ENCODE measurements at regions not wholly inside any gene's neighbourhood (a gene's known extent, or its start where the extent isn't known, plus 50 kb on each side); places are given as distances from the start of the nearest gene placed in this dataset.
"Not testable (repeated sequence)": the region's sequence is repeated elsewhere in the genome, so short reads cannot be mapped to it uniquely, and the experiment has no call there.

DNA sequence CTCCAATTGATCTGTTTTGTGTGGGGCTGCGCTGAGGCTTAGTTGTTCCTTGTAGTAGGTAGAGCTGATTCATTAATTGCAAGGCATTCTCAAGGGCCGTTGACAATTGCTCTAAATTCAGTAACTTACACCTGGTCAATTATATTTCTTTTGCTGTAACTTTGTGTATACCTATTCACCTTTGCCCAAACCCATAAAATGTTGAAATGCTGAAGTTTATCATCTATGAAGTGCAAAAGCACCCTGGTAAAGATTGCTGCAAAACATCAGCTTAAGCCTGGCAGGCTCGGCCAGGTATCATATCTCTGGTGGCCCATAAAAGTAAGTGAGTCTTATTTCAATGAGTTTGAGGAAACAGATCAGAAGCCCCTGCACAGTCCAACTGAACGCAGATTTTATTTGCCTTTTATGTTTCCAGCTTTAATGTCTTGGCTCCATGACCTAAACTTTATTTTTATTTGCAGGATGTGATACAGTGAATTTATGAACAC is 203.6 kb upstream of the SLCO3A1 start:
- intact Hi-C loops (cut with DNase I): no loop called here
- Histone ChIP-seq H3K9me3 (no peaks in the 10 kb centered on the region), H3K27ac (no peak overlapping the region), H3K4me1 (no peaks in the 10 kb centered on the region), H3K4me3 (no peak overlapping the region), H3K27me3 (no peaks in the 10 kb centered on the region), H3K36me3 (no peaks in the 10 kb centered on the region)
- TF ChIP-seq, protein P1, sequence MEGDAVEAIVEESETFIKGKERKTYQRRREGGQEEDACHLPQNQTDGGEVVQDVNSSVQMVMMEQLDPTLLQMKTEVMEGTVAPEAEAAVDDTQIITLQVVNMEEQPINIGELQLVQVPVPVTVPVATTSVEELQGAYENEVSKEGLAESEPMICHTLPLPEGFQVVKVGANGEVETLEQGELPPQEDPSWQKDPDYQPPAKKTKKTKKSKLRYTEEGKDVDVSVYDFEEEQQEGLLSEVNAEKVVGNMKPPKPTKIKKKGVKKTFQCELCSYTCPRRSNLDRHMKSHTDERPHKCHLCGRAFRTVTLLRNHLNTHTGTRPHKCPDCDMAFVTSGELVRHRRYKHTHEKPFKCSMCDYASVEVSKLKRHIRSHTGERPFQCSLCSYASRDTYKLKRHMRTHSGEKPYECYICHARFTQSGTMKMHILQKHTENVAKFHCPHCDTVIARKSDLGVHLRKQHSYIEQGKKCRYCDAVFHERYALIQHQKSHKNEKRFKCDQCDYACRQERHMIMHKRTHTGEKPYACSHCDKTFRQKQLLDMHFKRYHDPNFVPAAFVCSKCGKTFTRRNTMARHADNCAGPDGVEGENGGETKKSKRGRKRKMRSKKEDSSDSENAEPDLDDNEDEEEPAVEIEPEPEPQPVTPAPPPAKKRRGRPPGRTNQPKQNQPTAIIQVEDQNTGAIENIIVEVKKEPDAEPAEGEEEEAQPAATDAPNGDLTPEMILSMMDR (IDR thresholded peaks at IDR 0.05): no peak
- DNase-seq (no peak), ATAC-seq (no peak)

DNA sequence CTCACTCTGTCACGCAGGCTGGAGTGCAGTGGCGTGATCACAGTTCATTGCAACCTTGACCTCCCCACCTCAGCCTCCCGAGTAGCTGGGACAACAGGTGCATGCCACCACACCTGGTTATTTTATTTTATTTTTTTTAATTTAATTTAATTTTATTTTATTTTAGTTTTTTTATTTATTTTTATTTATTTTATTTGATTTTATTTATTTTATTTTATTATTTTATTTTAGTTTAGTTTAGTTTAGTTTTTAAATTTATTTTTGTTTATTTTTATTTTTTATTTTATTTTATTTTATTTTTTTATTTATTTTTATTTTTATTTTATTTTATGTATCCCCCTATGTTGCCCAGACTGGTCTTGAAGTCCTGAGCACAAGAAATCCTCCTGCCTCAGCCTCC is 202.3 kb upstream of the SLCO3A1 start:
- Histone ChIP-seq H3K9me3 (no peaks in the 10 kb centered on the region), H3K27ac (no peak overlapping the region), H3K4me3 (no peak overlapping the region), H3K27me3 (peaks cover 0 to 10% of the 10 kb centered on the region in 2 donors), H3K36me3 (no peaks in the 10 kb centered on the region), H3K4me1 (no peaks in the 10 kb centered on the region)
- DNase-seq: no peak
- intact Hi-C loops (cut with DNase I): no loop called here
- TF ChIP-seq, protein P1 (IDR thresholded peaks at IDR 0.05): no peak
- ATAC-seq: no peak

DNA sequence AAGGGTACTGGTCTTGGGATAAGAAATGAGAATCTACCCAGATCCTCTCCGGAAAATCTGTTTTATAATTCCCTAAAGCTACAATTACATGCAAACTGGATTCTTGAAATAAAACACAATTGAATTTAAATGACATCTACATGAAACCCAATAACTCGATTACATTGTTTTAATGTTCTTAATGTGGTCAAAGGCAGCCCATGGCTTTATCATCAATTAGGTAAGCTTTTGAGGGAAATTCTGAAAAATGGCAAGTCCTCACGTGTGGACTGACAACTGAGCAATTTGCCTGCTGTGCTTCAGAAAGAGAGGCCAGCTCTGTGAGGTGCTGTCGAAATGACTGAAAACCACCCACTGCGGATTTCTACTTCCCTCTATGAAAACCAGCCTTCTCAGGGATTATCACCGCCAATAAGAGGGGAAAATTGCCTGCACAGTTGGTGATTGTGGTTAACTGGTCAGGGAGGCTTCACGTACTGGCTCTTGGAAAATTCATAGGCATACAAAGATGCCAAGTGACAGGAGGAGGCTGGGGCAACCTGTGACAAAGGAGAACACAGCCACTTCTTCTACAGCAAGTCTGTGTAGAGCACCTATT is 200.8 kb upstream of the SLCO3A1 start:
- no peak for ATAC-seq
- peaks cover 0 to 18% of the 10 kb centered on the region in 2 donors for H3K27me3 ChIP-seq
- no peak overlapping the region for H3K27ac ChIP-seq
- no peak for DNase-seq
- no peaks in the 10 kb centered on the region for H3K9me3 ChIP-seq
- intact Hi-C loops (cut with DNase I): no loop called here
- no peaks in the 10 kb centered on the region for H3K4me1 ChIP-seq
- TF ChIP-seq, protein P1 (IDR thresholded peaks at IDR 0.05): no peak
- H3K36me3 ChIP-seq: no peaks in the 10 kb centered on the region
- no peak overlapping the region for H3K4me3 ChIP-seq

DNA sequence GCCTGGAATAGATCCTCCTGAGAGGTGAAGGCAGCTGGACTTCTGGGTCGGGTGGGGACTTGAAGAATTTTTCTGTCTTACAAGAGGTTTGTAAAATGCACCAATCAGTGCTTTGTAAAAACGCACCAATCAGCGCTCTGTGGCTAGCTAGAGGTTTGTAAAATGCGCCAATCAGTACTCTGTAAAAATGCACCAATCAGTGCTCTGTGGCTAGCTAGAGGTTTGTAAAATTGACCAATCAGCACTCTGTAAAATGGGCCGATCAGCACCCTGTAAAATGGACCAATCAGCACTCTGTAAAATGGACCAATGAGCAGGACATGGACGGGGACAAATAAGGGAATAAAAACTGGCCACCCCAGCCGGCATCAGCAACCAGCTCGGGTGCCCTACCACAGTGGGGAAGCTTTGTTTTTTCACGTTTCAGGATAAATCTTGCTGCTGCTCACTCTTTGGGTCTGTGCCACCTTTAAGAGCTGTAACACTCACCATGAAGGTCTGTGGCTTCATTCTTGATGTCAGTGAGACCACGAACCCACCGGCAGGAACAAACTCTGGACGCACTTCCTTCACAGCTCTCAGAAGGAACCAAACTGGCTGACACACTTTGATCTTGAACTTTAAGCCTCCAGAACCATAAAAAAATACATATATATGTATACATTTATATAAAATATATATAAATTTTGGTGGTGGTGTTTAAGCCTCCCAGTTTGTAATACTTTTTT is 197.8 kb upstream of the SLCO3A1 start:
- H3K27me3 ChIP-seq: peaks cover 0 to 18% of the 10 kb centered on the region in 2 donors
- H3K36me3 ChIP-seq; H3K27ac ChIP-seq; DNase-seq; H3K4me1 ChIP-seq; ATAC-seq; H3K4me3 ChIP-seq; intact Hi-C loops (cut with DNase I); H3K9me3 ChIP-seq: not testable (repeated sequence)

DNA sequence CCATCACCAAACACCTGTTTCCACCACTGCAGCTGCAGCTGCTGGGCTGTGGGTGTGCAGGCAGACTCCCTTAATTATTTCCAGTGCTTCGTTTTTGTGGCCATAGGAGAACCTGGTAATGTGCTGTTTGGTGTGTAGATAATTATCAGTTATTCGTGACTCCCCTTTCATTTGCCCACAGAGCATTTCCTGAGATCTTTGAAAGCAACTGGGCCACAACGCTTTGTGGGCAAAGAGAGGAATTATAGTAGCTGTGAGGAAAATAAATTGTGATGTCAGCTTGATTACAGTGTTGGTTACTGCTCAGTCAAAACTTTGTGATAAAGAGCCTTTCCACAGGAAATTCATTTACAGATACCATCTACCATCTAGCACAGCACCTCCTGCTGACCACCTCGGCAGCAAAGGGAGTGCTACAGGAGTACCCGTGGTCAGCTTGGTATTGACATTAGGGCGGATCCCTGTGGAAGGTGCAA is 193.3 kb upstream of the SLCO3A1 start:
- DNase-seq: no peak
- intact Hi-C loops (cut with DNase I): no loop called here
- Histone ChIP-seq H3K9me3 (no peaks in the 10 kb centered on the region), H3K4me1 (no peaks in the 10 kb centered on the region), H3K27me3 (peaks cover 0 to 25% of the 10 kb centered on the region in 2 donors), H3K27ac (no peak overlapping the region), H3K4me3 (no peak overlapping the region), H3K36me3 (no peaks in the 10 kb centered on the region)
- no peak for ATAC-seq
- TF ChIP-seq, protein P1 (IDR thresholded peaks at IDR 0.05): no peak

Data from left lung (tissue), 4 donors.